Neural cell (in vitro differentiated cells): ENCODE measurements at regions not wholly inside any gene's neighbourhood (a gene's known extent, or its start where the extent isn't known, plus 50 kb on each side); places are given as distances from the start of the nearest gene placed in this dataset.

Experiments used
- H2AFZ ChIP-seq: fragments of 200-600, 300-800 bp; sonication (generic), shearing (Covaris generic); 2 replicates; pipeline ENCODE4 v1.6.0; 2014; ENCODE audit warnings: low read depth, mild to moderate bottlenecking, antibody characterized with exemption, low read length, moderate library complexity
- H3F3A ChIP-seq: fragments of 200-600 bp; shearing (Covaris generic); 2 replicates; pipeline ENCODE4 v1.6.1; 2016; ENCODE audit warnings: mild to moderate bottlenecking, moderate library complexity, mixed read lengths, antibody characterized with exemption, low read length; ENCODE audit not compliant: insufficient read depth, poor library complexity, severe bottlenecking
- H3K27ac ChIP-seq: fragments of 200-600, 300-800 bp; sonication (generic), shearing (Covaris generic); 2 replicates; pipeline ENCODE4 v1.5.1; 2014; ENCODE audit warnings: mild to moderate bottlenecking, low read length, moderate library complexity
- H3K27me3 ChIP-seq: fragments of 300-800, 200-600 bp; sonication (generic), shearing (Covaris generic); 2 replicates; pipeline ENCODE4 v1.6.0; 2014; ENCODE audit warnings: mild to moderate bottlenecking, low read depth, low read length, moderate library complexity; ENCODE audit not compliant: insufficient read depth
- H3K36me3 ChIP-seq: fragments of 300-800, 200-600 bp; sonication (generic), shearing (Covaris generic); 2 replicates; pipeline ENCODE4 v1.5.1; 2014; ENCODE audit warnings: mild to moderate bottlenecking, antibody characterized with exemption, low read length, moderate library complexity; ENCODE audit not compliant: insufficient read depth
- H3K4me2 ChIP-seq: fragments of 300-800, 200-600 bp; sonication (generic), shearing (Covaris generic); 2 replicates; pipeline ENCODE4 v1.6.0; 2014; ENCODE audit warnings: mild to moderate bottlenecking, low read length
- H3K4me3 ChIP-seq: fragments of 300-800, 200-600 bp; sonication (generic), shearing (Covaris generic); 2 replicates; pipeline ENCODE4 v1.5.1; 2014; ENCODE audit warnings: mild to moderate bottlenecking, low read length, moderate library complexity
- H3K79me2 ChIP-seq: fragments of 200-600 bp; shearing (Covaris generic); replicated peaks from 2 replicates; pipeline ENCODE4 v1.6.0; 2014; ENCODE audit warnings: mild to moderate bottlenecking, low read length, moderate library complexity; ENCODE audit not compliant: insufficient read depth
- H3K9ac ChIP-seq: fragments of 300-800, 200-600 bp; sonication (generic), shearing (Covaris generic); 2 replicates; pipeline ENCODE4 v1.6.1; 2016; ENCODE audit warnings: mild to moderate bottlenecking, low read length, mixed read lengths
- H3K9me2 ChIP-seq: fragments of 200-600 bp; shearing (Covaris generic); 2 replicates; pipeline ENCODE4 v1.6.1; 2016; ENCODE audit warnings: mild to moderate bottlenecking, low read length, mixed read lengths; ENCODE audit not compliant: insufficient read depth
- H3K9me3 ChIP-seq: fragments of 200-600, 300-800 bp; sonication (generic), shearing (Covaris generic); 2 replicates; pipeline ENCODE4 v1.6.1; 2016; ENCODE audit warnings: mild to moderate bottlenecking, mixed run types, low read length, moderate library complexity, mixed read lengths
- H4K20me1 ChIP-seq: fragments of 200-600 bp; shearing (Covaris generic); 2 replicates; pipeline ENCODE4 v1.6.1; 2016; ENCODE audit warnings: mild to moderate bottlenecking, mixed run types; ENCODE audit not compliant: insufficient read depth
- EP300 ChIP-seq: fragments of 450-650 bp; conservative IDR thresholded peaks from 2 replicates; pipeline ENCODE4 v1.6.1; 2014; ENCODE audit warnings: antibody characterized with exemption, mild to moderate bottlenecking, moderate library complexity; ENCODE audit not compliant: poor library complexity, severe bottlenecking
- EZH2 ChIP-seq: fragments of 200-600, 300-800 bp; shearing (Covaris generic), sonication (generic); IDR thresholded peaks from 2 replicates; pipeline ENCODE4 v1.6.1; 2014; ENCODE audit warnings: antibody characterized with exemption, low read length, borderline replicate concordance, mild to moderate bottlenecking; ENCODE audit not compliant: insufficient read depth, poor library complexity, severe bottlenecking
- MXI1 ChIP-seq: fragments of 450-650 bp; conservative IDR thresholded peaks from 2 replicates; pipeline ENCODE4 v1.6.1; 2014; ENCODE audit warnings: antibody characterized with exemption, mild to moderate bottlenecking; ENCODE audit not compliant: poor library complexity, severe bottlenecking
- POLR2AphosphoS5 ChIP-seq: IDR thresholded peaks from 2 replicates; pipeline ENCODE4 v1.6.1; 2012
- RAD21 ChIP-seq: fragments of 450-650 bp; conservative IDR thresholded peaks from 2 replicates; pipeline ENCODE4 v1.6.1; 2014; ENCODE audit warnings: antibody characterized with exemption, mild to moderate bottlenecking, moderate library complexity
- SMC3 ChIP-seq: fragments of 450-650 bp; conservative IDR thresholded peaks from 2 replicates; pipeline ENCODE4 v1.6.1; 2014; ENCODE audit warnings: antibody characterized with exemption, mild to moderate bottlenecking, moderate library complexity; ENCODE audit not compliant: poor library complexity
- TAF1 ChIP-seq: IDR thresholded peaks from 2 replicates; pipeline ENCODE4 v1.6.1; 2012; ENCODE audit warnings: low read depth
- TF ChIP-seq, protein P1 (sequence below): IDR thresholded peaks from 2 replicates; pipeline ENCODE4 v1.6.1; 2012; ENCODE audit warnings: borderline replicate concordance
- TF ChIP-seq, protein P2 (sequence below): fragments of 450-650 bp; IDR thresholded peaks from 2 replicates; pipeline ENCODE4 v1.5.1; 2014; ENCODE audit warnings: antibody characterized with exemption, mild to moderate bottlenecking, moderate library complexity; ENCODE audit not compliant: poor library complexity, severe bottlenecking

DNA sequence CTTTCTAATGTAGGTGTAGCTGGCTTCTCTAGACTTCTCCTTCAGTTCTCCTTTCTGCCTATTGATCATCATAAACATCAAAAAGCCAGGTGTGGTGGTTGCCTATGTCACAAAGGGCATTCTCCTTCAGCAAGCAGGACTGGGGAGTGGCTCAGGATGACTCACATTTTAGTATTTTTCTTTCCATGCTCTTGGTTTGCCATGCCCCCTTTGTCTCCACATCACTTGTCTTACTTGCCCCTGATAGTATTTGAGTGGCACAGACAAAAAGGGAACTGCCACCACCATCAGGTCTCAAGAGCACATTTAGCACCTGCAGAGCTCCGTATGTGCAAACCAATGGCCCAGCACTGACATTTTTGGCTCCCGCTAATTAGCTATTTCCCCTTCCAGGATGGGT lies 698.8 kb downstream of the DHX35 start:
- Histone ChIP-seq H3K79me2 (no peaks in the 10 kb centered on the region), H3K36me3 (no peaks in the 10 kb centered on the region), H3K4me3 (no peak overlapping the region), H2AFZ (no peak overlapping the region), H3F3A (no peaks in the 10 kb centered on the region), H3K27me3 (no peaks in the 10 kb centered on the region), H4K20me1 (no peaks in the 10 kb centered on the region), H3K9ac (no peak overlapping the region), H3K9me3 (no peaks in the 10 kb centered on the region), H3K9me2 (no peaks in the 10 kb centered on the region), H3K4me2 (no peak overlapping the region), H3K27ac (no peak overlapping the region)
- TF ChIP-seq POLR2AphosphoS5, result no peak
- no peak for TF ChIP-seq EP300
- TF ChIP-seq MXI1, result no peak
- TF ChIP-seq EZH2, result no peak
- TF ChIP-seq, protein P1, sequence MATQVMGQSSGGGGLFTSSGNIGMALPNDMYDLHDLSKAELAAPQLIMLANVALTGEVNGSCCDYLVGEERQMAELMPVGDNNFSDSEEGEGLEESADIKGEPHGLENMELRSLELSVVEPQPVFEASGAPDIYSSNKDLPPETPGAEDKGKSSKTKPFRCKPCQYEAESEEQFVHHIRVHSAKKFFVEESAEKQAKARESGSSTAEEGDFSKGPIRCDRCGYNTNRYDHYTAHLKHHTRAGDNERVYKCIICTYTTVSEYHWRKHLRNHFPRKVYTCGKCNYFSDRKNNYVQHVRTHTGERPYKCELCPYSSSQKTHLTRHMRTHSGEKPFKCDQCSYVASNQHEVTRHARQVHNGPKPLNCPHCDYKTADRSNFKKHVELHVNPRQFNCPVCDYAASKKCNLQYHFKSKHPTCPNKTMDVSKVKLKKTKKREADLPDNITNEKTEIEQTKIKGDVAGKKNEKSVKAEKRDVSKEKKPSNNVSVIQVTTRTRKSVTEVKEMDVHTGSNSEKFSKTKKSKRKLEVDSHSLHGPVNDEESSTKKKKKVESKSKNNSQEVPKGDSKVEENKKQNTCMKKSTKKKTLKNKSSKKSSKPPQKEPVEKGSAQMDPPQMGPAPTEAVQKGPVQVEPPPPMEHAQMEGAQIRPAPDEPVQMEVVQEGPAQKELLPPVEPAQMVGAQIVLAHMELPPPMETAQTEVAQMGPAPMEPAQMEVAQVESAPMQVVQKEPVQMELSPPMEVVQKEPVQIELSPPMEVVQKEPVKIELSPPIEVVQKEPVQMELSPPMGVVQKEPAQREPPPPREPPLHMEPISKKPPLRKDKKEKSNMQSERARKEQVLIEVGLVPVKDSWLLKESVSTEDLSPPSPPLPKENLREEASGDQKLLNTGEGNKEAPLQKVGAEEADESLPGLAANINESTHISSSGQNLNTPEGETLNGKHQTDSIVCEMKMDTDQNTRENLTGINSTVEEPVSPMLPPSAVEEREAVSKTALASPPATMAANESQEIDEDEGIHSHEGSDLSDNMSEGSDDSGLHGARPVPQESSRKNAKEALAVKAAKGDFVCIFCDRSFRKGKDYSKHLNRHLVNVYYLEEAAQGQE, result no peak
- no peak for TF ChIP-seq TAF1

GRCh38 chr20:39660226-39660625 lies 698.1 kb downstream of the DHX35 start:
- no peaks in the 10 kb centered on the region for H3K9me3 ChIP-seq
- no peak overlapping the region for H2AFZ ChIP-seq
- H3K27me3 ChIP-seq, result no peaks in the 10 kb centered on the region
- no peaks in the 10 kb centered on the region for H3F3A ChIP-seq
- H4K20me1 ChIP-seq, result no peaks in the 10 kb centered on the region
- H3K9me2 ChIP-seq, result no peaks in the 10 kb centered on the region
- no peak overlapping the region for H3K9ac ChIP-seq
- no peaks in the 10 kb centered on the region for H3K36me3 ChIP-seq
- H3K79me2 ChIP-seq, result no peaks in the 10 kb centered on the region
- no peak overlapping the region for H3K4me3 ChIP-seq
- no peak overlapping the region for H3K27ac ChIP-seq
- TF ChIP-seq, protein P1, result no peak
- TF ChIP-seq SMC3 (no peak), TAF1 (no peak), RAD21 (no peak), EP300 (no peak), MXI1 (no peak), EZH2 (no peak), POLR2AphosphoS5 (no peak)
- TF ChIP-seq, protein P2, sequence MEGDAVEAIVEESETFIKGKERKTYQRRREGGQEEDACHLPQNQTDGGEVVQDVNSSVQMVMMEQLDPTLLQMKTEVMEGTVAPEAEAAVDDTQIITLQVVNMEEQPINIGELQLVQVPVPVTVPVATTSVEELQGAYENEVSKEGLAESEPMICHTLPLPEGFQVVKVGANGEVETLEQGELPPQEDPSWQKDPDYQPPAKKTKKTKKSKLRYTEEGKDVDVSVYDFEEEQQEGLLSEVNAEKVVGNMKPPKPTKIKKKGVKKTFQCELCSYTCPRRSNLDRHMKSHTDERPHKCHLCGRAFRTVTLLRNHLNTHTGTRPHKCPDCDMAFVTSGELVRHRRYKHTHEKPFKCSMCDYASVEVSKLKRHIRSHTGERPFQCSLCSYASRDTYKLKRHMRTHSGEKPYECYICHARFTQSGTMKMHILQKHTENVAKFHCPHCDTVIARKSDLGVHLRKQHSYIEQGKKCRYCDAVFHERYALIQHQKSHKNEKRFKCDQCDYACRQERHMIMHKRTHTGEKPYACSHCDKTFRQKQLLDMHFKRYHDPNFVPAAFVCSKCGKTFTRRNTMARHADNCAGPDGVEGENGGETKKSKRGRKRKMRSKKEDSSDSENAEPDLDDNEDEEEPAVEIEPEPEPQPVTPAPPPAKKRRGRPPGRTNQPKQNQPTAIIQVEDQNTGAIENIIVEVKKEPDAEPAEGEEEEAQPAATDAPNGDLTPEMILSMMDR, result no peak
- H3K4me2 ChIP-seq, result no peak overlapping the region
